ENCODE measurements at regions not wholly inside any gene's neighbourhood (a gene's known extent, or its start where the extent isn't known, plus 50 kb on each side); places are given as distances from the start of the nearest gene placed in this dataset.

GRCh38 chr3:162087361-162087760 lies 590.8 kb downstream of the OTOL1 start:
- TF ChIP-seq CTCF (IDR thresholded peaks at IDR 0.05) (no peak), POLR2A (IDR thresholded peaks at IDR 0.05) (no peak)

GRCh38 chr3:162092751-162093150 lies 596.1 kb downstream of the OTOL1 start:
- Histone ChIP-seq H3K4me1 (replicated peaks in 1 of 2) (no peaks in the 10 kb centered on the region), H3K4me3 (no peak overlapping the region), H3K27ac (no peak overlapping the region), H3K36me3 (replicated peaks in 1 of 2) (no peaks in the 10 kb centered on the region), H3K9me3 (replicated peaks in 1 of 3) (no peaks in the 10 kb centered on the region), H3K27me3 (no peaks in the 10 kb centered on the region)
- 43 to 56% (median 50%) methylated on average over 3 of the region's 3 CpGs for WGBS, 4 donors
- DNase-seq: no peak
- intact Hi-C loops (cut with DNase I): no loop called here
- TF ChIP-seq CTCF (IDR thresholded peaks at IDR 0.05): no peak
- no peak for TF ChIP-seq POLR2A (IDR thresholded peaks at IDR 0.05)

More at GRCh38 chr3:162087361-162087760, 590.8 kb downstream of the OTOL1 start:
- Histone ChIP-seq H3K4me3 (no peak overlapping the region), H3K9me3 (replicated peaks in 1 of 3) (no peaks in the 10 kb centered on the region), H3K27ac (no peak overlapping the region), H3K4me1 (replicated peaks in 1 of 2) (no peaks in the 10 kb centered on the region), H3K36me3 (replicated peaks in 1 of 2) (no peaks in the 10 kb centered on the region), H3K27me3 (no peaks in the 10 kb centered on the region)
- intact Hi-C loops (cut with DNase I): no loop called here
- DNase-seq: no peak
- 56 to 75% (median 64%) methylated on average over 3 of the region's 3 CpGs for whole genome bisulfite sequencing, 4 donors

GRCh38 chr3:162094301-162094700 lies 597.7 kb downstream of the OTOL1 start:
- no peak for TF ChIP-seq POLR2A (IDR thresholded peaks at IDR 0.05)
- no peak for TF ChIP-seq CTCF (IDR thresholded peaks at IDR 0.05)

GRCh38 chr3:162096874-162097273 lies 600.3 kb downstream of the OTOL1 start:
- no peaks in the 10 kb centered on the region for H3K4me1 ChIP-seq (replicated peaks in 1 of 2)
- intact Hi-C loops (cut with DNase I): no loop called here
- TF ChIP-seq POLR2A (IDR thresholded peaks at IDR 0.05) (no peak), CTCF (IDR thresholded peaks at IDR 0.05) (no peak)
- WGBS, 4 donors: 19 to 77% (median 33%) methylated on average over 2 of the region's 2 CpGs
- no peaks in the 10 kb centered on the region for H3K9me3 ChIP-seq (replicated peaks in 1 of 3)
- no peaks in the 10 kb centered on the region for H3K36me3 ChIP-seq (replicated peaks in 1 of 2)
- H3K27me3 ChIP-seq: no peaks in the 10 kb centered on the region
- DNase-seq: no peak
- H3K27ac ChIP-seq: no peak overlapping the region
- no peak overlapping the region for H3K4me3 ChIP-seq

More at GRCh38 chr3:162094301-162094700, 597.7 kb downstream of the OTOL1 start:
- intact Hi-C loops (cut with DNase I): no loop called here
- H3K4me1 ChIP-seq (replicated peaks in 1 of 2): no peaks in the 10 kb centered on the region
- no peak overlapping the region for H3K27ac ChIP-seq
- 55 to 74% (median 60%) methylated on average over 3 of the region's 3 CpGs for WGBS, 4 donors
- H3K36me3 ChIP-seq (replicated peaks in 1 of 2): no peaks in the 10 kb centered on the region
- DNase-seq: no peak
- no peaks in the 10 kb centered on the region for H3K9me3 ChIP-seq (replicated peaks in 1 of 3)
- H3K27me3 ChIP-seq: no peaks in the 10 kb centered on the region
- H3K4me3 ChIP-seq: no peak overlapping the region
